ENCODE measurements at regions not wholly inside any gene's neighbourhood (a gene's known extent, or its start where the extent isn't known, plus 50 kb on each side); places are given as distances from the start of the nearest gene placed in this dataset.

DNA sequence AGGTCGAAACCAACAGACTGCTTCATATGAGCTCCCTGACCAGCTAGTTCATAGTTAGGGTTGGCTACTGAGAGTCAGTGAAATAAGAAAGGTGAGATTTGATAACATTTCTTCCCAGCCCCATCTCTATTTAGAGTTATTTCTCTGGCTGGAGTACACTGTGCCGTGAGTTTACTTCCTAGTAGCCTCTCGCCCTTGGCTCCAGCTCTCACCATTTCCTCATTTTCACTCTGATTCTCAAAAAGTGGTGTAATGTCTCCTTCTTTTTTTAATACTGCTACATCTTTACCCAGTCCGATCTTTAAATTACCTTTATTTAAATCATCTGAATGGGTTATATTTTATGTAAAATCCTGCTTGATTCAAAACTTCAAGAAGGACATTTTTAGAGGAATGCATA is 100.4 kb upstream of the FAM174A start:
- no peak for TF ChIP-seq EZH2 (IDR thresholded peaks at IDR 0.05; ENCODE audit: borderline replicate concordance, insufficient read depth, low read depth, low read length, poor library complexity, severe bottlenecking)
- TF ChIP-seq, protein P1, sequence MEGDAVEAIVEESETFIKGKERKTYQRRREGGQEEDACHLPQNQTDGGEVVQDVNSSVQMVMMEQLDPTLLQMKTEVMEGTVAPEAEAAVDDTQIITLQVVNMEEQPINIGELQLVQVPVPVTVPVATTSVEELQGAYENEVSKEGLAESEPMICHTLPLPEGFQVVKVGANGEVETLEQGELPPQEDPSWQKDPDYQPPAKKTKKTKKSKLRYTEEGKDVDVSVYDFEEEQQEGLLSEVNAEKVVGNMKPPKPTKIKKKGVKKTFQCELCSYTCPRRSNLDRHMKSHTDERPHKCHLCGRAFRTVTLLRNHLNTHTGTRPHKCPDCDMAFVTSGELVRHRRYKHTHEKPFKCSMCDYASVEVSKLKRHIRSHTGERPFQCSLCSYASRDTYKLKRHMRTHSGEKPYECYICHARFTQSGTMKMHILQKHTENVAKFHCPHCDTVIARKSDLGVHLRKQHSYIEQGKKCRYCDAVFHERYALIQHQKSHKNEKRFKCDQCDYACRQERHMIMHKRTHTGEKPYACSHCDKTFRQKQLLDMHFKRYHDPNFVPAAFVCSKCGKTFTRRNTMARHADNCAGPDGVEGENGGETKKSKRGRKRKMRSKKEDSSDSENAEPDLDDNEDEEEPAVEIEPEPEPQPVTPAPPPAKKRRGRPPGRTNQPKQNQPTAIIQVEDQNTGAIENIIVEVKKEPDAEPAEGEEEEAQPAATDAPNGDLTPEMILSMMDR (IDR thresholded peaks at IDR 0.05): no peak

All from B cell (primary cell).